RCC 7860 (cell line): ENCODE measurements at regions not wholly inside any gene's neighbourhood (a gene's known extent, or its start where the extent isn't known, plus 50 kb on each side); places are given as distances from the start of the nearest gene placed in this dataset.
"Not testable (repeated sequence)": the region's sequence is repeated elsewhere in the genome, so short reads cannot be mapped to it uniquely, and the experiment has no call there.

Experiments used
- DNase-seq: peaks from one replicate; pipeline ENCODE4 v3.0.0-alpha.2; 2015; ENCODE audit warnings: low spot score
- FAIRE-seq: peaks from 2 replicates; lab custom pipeline; 2012; peaks lifted over from hg19 to GRCh38; lab: Jason Lieb, UNC

- DNase-seq: no peak
- no peak for FAIRE-seq
These were observed 62.8 kb upstream of the GRIA3 start for GRCh38 chrX:123121241-123121640.

GRCh38 chrX:123129805-123130204 lies 54.3 kb upstream of the GRIA3 start:
- FAIRE-seq, DNase-seq: not testable (repeated sequence)
